ENCODE measurements at regions not wholly inside any gene's neighbourhood (a gene's known extent, or its start where the extent isn't known, plus 50 kb on each side); places are given as distances from the start of the nearest gene placed in this dataset.

- peaks cover 16% of the 10 kb centered on the region for H3K9me3 Mint-ChIP-seq
- H3K27ac Mint-ChIP-seq = no peak overlapping the region
Measured at GRCh38 chr13:111566567-111566966, 246.1 kb downstream of the TEX29 start.

More at GRCh38 chr13:111566567-111566966, 246.1 kb downstream of the TEX29 start:
- Histone ChIP-seq H3K36me3 (ENCODE audit: insufficient read depth) (no peaks in the 10 kb centered on the region), H2AFZ (no peak overlapping the region), H3K27ac (ENCODE audit: low read depth) (no peak overlapping the region), H3K4me1 (ENCODE audit: insufficient read depth) (no peaks in the 10 kb centered on the region), H3K27me3 (ENCODE audit: insufficient read depth) (no peaks in the 10 kb centered on the region), H3K4me3 (no peak overlapping the region), H3K4me2 (no peak overlapping the region), H3F3A (replicated peaks; ENCODE audit: low read depth) (no peaks in the 10 kb centered on the region), H3K9me2 (ENCODE audit: insufficient read depth) (no peaks in the 10 kb centered on the region), H3K79me2 (replicated peaks; ENCODE audit: insufficient read depth) (no peaks in the 10 kb centered on the region), H4K20me1 (replicated peaks; ENCODE audit: insufficient read depth) (no peaks in the 10 kb centered on the region)
- ATAC-seq = no peak
- TF ChIP-seq ZNF462 (CRISPR knock-in tag; IDR thresholded peaks at IDR 0.05) = no peak
- TF ChIP-seq ZNF331 (CRISPR knock-in tag; IDR thresholded peaks at IDR 0.05; ENCODE audit: low read depth) = no peak
- no peak for TF ChIP-seq NANOG (IDR thresholded peaks at IDR 0.05; ENCODE audit: borderline replicate concordance)
- TF ChIP-seq REST (IDR thresholded peaks at IDR 0.05; ENCODE audit: unreplicated experiment) = no peak
- no peak for TF ChIP-seq CREB1 (CRISPR knock-in tag; IDR thresholded peaks at IDR 0.05; ENCODE audit: low read depth)
- TF ChIP-seq EZH2 (IDR thresholded peaks at IDR 0.05; ENCODE audit: low read depth, unreplicated experiment) = no peak
- no peak for TF ChIP-seq ZNF114 (CRISPR knock-in tag; IDR thresholded peaks at IDR 0.05)
- TF ChIP-seq EZH2phosphoT487 (IDR thresholded peaks at IDR 0.05; ENCODE audit: unreplicated experiment) = no peak
- no peak for TF ChIP-seq STAT1 (IDR thresholded peaks at IDR 0.05; ENCODE audit: unreplicated experiment)
- TF ChIP-seq JUNB (IDR thresholded peaks at IDR 0.05; ENCODE audit: unreplicated experiment) = no peak
- no peak for TF ChIP-seq CTCF (conservative IDR thresholded peaks at IDR 0.05; ENCODE audit: low read depth in 2 of 2)
- TF ChIP-seq POLR2AphosphoS5 (IDR thresholded peaks at IDR 0.05; ENCODE audit: low read depth) = no peak
- TF ChIP-seq ETS1 (IDR thresholded peaks at IDR 0.05) = no peak
- H3K4me1 Mint-ChIP-seq = peaks cover 5% of the 10 kb centered on the region; the same call in 2 of the 3 replicates
- H3K27me3 Mint-ChIP-seq (ENCODE audit: insufficient read depth, low read depth, poor library complexity) = peaks cover 4% of the 10 kb centered on the region
- DNase-seq (ENCODE audit: low spot score) = no peak
- H3K36me3 Mint-ChIP-seq (ENCODE audit: low read depth) = no peaks in the 10 kb centered on the region; the same call in 2 of the 3 replicates
- no peak overlapping the region for H3K4me3 Mint-ChIP-seq

Data from GM23338 (cell line).